NCI-H526 treated with DMSO at 0.1 percent for 48 hours (cell line): ENCODE measurements at regions not wholly inside any gene's neighbourhood (a gene's known extent, or its start where the extent isn't known, plus 50 kb on each side); places are given as distances from the start of the nearest gene placed in this dataset.

Source experiments
- DNase-seq: peaks from one replicate; lab custom pipeline; 2025; lab: John Stamatoyannopoulos, UW

DNA sequence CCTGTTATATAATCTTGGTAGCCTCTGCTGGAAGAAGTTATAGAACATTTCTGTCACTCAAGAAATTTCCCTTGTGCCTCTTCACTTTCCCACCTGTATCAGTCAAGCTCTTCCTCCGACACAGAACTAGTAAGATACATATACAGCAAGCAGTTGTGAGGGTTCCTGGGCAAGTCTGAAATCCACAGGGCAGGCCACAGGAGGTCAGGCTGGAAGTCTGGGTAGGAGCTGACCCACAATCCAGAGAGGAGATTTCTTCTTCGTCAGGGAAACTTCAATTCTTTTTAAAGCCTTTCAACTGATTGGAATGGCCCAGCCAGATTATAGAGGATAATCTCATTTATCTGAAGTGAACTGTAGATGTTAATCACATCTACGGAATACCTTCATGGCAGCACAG, 96.4 kb upstream of the FMN2 start:
- DNase-seq, result no peak

DNA sequence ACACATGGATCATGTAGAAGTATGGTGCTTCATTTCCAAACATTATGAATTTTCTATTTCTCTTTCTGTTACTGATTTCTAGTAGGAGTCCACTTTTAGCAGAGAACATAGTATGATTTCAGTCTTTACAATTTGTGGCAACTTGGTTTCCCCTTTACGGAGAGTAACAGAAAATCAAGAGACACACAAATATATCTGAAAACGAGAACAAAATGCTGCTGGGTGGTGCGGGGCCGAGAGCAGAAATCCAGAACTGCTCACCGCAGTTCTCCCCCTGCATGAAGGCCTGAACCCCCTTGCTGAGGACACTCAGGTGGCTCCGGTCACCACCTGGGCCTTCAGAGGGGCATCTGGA, 94.5 kb upstream of the FMN2 start:
- DNase-seq, result no peak

DNA sequence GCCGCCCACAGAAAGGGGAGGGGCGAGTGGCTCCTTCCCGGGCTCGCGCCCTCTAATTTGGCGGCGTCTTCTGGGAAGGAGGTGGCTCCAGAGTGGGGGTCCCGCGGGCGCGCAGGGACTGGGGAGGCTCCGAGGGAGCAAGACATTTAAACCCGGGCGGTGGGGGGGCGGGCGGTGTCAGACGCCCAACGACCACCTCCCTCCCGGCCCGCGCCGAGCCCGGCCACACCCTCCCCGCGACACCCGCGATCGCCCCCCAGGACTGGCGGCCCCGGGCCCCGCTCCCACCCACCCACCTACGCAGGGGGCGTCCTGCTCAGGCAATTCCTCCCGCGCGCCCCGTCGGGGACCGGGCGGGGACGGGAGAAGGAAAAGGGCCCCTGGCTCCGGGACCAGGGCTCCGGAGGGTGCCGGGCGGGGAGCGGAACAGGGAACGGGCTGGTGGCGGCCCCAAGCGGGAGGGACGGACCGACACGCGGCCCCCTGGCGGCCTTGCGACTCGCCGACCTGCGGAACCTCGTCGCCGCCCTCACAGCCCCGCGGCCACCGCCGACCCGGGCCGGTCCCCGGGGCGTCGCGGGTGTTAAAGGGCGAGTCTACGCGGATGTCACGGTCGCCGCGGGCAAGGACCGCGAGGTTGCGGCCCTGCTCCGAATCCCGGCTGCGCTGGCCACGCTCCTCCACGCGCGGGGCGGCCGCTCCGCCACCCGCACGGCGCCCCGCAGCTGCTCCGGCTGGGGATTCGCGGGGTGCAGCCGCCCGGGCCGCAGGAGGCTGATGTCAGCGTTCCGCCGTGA, 94.0 kb upstream of the FMN2 start:
- no peak for DNase-seq

DNA sequence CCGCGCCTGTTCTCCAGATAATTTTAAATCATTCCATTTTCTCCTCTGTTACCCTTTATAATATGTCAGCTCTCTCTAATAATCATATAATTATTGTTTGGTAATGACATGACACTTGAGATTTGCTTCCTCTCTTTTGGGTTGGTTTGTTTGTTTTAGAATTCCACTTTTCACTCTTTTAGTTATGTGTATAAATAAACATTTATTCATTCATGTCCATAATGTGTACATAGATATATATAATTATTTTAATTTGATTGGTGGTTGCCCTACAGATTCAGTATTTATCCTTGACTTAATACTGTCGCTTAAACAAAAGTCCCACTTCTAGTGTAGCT, 93.4 kb upstream of the FMN2 start:
- no peak for DNase-seq

DNA sequence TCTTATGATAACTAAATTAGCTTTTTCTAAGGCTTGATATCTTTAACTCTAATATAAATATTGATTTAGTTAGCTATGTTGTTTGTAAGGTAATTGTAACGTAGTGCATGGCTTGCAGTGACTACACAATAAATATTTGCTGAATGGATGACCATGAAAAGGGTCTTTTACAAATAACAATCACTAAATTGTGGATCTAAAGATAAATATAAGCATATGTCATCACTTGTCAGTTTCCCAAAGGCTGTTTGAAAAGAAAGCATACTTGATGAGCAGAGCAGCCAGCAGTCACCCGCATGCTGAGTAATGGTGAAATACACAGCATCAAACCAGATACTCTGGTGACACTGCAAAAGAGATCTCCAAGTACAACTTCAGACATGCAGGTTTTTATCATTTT, 92.5 kb upstream of the FMN2 start:
- no peak for DNase-seq

DNA sequence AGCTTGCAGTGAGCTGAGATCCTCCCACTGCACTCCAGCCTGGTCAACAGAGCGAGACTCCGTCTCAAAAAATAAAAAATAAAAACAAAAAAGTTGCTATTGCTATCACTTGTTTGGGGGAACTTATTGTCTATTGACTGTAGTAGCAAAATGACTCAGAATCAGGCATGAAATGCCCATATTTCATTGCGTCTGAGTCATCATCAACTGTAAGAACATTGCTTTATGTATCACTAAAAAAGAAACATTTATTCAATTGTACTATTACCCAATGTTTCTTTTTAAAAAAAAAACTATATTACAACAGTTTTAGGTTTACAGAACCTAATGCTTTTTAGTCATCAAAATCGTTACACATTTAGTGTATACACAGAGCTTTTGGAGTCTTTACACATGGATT, 91.0 kb upstream of the FMN2 start:
- DNase-seq, result no peak

DNA sequence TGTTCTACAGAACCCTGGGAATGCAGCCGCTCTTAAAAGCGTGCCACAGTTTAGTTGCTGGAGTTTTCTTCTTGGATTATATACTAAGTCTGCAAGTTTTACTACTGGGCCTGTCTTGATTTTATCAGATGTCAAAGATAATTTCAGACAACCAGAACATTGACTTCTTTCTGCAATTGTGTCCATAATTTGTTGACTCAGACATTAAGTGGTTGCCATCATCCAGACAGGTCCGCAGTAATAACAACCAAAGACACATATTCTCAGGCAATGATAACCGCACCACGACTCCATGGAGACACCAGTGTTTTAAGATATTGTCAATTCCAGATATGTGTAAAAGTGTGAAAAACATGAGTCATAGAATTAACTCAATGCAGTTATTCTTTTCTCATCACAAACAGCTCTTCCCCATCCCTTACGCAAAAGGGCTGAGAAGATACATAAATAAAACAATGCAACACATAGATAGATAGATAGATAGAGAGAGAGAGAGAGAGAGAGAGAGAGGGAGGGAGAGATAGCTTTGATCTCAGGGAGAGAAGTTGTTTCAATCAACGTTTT, 90.4 kb upstream of the FMN2 start:
- no peak for DNase-seq

DNA sequence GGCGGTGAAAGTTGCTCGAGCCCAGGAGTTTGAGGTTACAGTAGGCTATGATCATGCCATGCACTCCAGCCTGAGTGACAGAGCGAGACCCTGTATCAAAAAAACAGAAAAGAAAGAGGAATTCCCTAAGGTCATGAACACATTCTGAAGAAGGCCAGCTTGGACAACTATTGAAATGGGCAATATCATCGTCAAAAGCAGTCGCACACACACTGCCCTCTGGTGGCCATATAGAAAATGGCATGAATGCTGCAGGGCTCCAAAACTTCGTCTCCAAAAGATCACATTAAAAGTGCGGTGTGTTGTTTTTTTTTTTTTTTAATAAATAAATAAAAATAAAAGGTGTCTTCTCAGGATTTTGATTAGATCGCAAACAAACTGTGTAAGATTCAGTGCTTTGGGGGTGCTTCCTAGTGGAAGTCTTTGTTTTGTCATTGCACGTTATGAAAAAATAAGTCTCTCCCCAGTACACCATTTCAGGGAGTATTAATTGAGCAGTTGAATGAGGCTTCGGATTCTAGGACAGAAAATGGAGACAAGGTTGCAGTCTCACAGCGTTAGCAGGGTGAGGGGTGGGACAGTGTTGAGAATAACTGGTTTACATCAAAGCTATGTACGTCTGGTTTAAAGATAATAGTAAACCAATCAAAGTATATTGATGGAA, 87.5 kb upstream of the FMN2 start:
- no peak for DNase-seq

DNA sequence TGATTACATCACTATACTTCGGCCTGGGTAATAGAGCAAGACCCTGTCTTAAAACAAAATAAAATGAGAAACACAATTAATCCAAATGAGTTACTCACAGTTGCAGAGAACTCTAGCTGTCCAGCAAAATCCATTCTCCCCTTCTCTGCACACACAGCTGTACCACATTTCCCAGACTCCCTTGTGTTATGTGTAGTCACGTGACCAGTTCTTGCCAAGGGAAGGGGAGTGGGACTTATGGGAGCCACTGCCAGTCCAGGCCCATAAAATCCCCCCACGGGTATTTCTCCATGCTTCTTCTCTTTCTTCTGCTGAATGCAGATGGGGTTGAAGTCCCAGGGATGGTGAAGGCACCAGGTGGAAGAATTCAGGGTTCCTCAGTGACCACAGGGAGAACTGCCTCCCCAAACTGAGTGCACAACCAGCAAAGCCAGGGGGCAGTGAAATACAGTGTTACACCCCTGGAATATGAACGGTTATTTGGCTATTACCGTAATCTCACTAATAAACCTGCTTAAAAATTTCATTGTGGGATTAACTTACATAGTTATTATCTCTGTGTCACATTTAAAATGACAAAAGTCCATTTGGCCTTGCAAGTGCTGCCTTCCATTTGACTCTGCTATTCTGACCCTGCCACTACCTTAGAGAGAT, 85.6 kb upstream of the FMN2 start:
- no peak for DNase-seq

DNA sequence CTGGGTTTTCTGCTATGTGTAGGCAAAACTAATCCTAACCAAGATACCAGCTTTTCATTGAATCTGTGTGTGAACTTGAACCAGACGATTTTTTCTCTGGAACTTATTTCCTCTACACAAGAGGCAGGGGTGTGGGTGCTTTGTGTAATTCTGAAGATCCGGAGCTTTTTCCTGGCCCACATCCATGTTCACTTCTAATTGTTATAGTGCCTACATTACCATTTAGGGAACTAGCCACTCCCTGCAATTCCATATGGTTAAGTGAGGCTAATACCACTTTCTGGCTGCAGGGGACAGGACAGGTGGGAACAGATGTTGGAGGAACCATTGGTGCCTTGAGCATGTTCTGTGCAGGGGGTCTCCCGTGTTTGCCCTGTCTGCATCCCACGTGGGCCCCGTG, 83.4 kb upstream of the FMN2 start:
- DNase-seq, result no peak

DNA sequence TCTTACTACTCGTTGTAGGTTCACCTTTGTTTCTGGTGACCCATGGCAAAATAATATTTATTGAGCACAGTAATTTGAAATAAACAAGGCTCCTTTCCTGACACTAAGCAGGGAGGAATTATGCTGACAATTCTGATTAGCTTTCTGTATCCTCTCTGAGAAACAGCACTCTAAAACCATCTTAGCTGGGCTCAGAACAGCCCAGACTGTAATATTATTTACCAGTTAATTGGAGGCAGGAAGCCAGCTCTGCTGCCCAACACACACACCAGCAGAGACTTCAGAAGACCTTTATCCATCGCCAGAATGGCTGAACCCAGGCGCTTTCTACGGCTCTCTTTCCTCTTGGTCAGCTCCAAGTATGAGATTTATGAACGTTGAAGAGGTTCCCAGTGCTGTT, 77.6 kb upstream of the FMN2 start:
- DNase-seq, result no peak

DNA sequence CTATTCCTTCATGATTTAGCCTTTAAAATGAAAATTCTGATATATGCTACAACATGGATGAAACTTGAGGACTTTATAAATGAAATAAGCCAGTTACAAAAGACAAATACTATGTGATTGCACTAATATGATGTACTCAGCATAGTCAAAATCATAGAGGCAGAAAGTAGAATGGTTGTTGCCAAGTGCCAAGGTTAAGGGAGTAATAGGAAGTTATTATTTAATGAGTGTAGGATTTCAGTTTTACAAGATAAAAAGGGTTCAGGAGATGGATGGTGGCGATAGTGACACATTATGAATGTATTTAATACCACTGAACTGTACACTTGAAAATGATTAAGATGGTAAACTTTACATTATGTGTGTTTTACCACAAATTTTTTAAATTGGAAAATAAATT, 73.1 kb upstream of the FMN2 start:
- no peak for DNase-seq

DNA sequence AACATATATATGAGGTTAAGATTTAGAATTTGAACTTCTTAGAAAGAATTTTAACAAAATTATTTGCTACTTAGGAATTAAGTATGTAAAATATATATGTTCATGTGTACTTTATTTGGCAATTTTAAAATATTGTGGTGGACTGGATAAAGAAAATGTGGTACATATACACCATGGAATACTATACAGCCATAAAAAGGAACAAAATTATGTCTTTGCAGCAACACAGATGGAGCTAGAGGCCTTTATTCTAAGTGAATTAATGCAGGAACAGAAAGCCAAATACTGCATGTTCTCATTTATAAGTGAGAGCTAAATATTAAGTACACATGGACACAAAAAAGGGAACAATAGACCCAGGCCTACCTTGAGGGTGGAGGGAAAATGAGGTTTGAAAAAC, 72.2 kb upstream of the FMN2 start:
- no peak for DNase-seq

DNA sequence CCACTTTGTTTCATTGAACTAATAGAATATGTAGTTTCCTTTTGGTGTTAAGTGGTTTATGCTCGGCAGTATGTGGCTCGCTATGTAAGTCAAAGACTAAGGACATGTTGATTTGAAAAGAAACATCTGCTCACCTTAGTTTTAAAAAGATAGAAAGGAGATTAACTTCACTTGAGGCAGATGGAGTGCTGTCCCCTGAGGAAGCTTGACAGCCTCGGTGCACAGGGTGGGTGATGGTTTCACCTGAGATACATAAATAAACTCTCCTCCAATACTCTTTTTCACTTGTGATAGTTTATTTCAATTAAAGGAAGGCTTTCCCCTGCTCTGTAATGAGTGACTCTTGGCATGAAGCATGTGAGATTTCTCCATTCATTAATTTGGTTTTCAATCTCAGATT, 70.8 kb upstream of the FMN2 start:
- DNase-seq, result no peak

DNA sequence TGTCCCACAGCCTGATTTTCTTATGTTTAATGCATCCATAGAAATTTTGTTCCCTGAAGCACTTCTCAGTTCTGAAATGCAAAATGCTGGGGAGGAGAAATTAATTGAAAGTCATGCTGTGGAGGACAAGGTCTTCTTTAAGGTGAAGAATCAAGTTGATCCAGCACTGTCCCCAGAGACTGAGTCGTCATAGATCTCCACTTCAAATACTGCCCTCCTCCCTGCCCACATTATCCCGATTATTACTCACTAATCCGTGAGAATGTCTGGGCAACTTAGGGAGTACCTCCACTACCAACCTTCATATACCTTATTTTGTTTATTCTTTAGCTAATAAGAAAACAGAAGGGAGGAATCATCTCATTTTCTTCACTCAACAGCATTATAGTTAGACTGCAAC, 70.0 kb upstream of the FMN2 start:
- no peak for DNase-seq

DNA sequence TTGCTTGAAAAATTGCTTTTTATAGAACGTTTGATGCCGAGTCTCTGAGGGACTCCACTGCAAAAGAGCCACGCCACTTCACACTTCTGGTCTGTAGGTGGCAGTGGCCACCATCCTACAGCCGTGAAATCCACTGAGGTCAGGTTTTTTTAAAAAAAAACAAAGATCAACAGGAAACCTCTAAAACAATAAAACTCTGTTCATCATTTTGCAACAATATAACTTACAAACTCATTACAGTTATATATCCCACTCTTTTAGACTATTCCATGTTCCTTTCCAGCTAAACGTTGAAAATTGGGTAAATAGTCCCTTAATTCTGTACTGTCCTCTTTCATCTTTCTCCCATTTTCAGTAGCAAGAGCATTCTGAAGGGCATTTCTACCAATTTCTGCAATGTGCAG, 64.6 kb upstream of the FMN2 start:
- no peak for DNase-seq

DNA sequence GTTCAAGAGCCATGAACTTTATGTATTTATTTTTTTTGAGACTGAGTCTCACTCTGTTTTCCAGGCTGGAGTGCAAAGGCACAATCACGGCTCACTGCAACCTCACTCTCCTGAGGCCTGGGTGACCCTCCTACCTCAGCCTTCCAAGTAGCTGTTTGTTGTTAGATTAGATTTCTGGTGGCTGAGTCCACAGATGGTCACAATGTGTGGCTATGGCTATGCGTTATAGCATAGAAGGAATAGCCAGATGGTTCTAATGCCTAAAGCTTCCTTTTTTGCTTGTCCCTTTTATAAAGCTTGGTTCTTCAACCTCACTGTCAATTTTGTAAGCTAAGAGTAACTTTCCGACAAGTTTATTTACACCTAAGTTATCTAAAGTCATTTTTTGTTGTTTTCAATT, 62.3 kb upstream of the FMN2 start:
- no peak for DNase-seq

DNA sequence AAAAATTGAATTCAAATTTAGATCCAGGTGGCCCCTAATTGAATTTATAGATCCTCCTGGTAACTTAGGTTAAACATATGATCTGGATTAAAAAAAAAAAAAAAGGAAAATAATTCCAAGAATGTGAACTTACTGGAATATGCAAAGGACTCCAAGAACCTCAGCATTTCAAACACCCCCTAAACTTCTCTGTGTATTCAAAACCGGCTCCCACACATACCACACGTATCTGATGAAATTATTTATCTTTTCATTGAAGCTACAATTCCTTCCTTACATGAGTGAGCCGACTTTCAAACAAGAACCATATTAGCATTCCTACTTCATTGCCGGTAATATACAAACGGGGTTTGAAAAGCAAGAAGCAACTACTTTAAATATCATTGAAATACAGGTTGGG, 61.4 kb upstream of the FMN2 start:
- DNase-seq, result no peak

DNA sequence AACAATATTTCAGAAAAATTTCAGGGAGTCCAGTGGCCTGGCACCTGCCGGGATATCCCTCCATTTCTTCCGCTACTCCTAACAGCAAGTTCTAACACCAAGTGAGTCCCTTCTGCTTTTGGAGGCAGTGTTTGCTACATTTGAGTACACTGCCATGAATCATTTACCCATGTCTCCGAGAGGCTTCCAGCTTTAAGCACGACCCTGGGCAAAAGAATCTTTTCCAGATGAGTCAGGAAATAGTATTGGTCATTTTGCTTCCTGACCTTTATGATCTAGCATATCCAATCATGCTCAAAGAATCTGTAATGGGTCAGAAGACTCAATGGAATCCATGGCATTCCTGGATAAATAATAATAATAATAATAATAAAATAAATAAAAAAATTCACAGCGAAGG, 60.7 kb upstream of the FMN2 start:
- no peak for DNase-seq

DNA sequence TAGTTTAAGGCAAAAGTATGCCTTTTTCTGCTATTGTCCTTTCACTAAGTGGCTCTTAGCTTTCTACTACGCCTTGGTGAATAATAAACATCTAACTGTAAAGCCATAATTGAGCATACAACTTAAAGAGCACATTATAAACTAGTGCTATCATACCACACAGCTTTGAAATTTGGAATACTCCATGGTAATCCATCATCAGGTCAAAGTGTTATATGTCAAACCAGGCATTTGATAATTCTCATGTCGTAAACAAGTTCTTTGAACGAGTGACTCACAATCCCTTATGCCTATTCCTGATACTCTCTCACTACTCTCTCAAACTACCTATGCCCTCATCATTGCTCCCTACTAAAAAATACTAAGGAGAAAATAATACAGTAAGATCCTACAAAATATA, 60.3 kb upstream of the FMN2 start:
- DNase-seq, result no peak

DNA sequence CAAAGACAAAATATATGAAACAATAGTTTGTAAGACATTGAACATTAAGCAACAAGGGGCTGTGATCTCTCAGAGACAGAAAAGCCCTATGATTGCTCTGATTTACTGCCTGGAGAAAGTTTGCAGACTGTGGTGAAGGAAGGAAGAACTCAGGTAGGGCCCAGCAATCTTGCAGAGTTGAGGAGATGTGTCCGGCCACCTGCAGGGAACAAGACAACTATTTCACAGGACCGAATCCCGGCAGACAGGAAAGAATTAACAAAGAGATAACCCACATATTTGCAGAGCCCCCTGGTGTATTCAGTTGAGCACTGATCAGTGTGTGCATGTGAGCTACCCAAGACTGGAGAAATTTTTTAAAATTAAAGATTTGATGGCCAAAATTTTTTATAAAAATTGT, 58.3 kb upstream of the FMN2 start:
- no peak for DNase-seq

DNA sequence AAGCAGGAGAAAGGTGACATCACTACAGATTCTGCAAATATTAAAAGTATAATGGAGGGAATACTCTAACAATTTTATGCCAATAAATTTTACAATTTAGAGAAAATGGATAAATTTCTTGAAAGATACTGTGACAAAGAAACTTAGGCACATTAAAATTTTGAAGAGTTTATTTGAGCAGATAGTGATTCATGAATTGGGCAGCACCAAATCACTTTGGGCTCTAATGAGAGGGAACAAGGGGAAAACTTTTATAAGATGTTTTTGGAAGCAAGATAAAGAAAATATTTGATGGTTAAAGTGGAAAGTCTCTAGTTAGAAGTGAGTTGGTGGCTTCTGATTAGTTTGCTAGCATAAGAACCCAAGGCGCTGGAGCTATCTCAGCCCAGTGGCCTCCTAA, 55.2 kb upstream of the FMN2 start:
- DNase-seq, result no peak
